NCI-H1417 treated with DMSO at 0.1 percent for 48 hours (cell line): ENCODE measurements at regions not wholly inside any gene's neighbourhood (a gene's known extent, or its start where the extent isn't known, plus 50 kb on each side); places are given as distances from the start of the nearest gene placed in this dataset.
"Not testable (repeated sequence)": the region's sequence is repeated elsewhere in the genome, so short reads cannot be mapped to it uniquely, and the experiment has no call there.

Source experiments
- DNase-seq: peaks from one replicate; lab custom pipeline; 2025; lab: John Stamatoyannopoulos, UW

DNA sequence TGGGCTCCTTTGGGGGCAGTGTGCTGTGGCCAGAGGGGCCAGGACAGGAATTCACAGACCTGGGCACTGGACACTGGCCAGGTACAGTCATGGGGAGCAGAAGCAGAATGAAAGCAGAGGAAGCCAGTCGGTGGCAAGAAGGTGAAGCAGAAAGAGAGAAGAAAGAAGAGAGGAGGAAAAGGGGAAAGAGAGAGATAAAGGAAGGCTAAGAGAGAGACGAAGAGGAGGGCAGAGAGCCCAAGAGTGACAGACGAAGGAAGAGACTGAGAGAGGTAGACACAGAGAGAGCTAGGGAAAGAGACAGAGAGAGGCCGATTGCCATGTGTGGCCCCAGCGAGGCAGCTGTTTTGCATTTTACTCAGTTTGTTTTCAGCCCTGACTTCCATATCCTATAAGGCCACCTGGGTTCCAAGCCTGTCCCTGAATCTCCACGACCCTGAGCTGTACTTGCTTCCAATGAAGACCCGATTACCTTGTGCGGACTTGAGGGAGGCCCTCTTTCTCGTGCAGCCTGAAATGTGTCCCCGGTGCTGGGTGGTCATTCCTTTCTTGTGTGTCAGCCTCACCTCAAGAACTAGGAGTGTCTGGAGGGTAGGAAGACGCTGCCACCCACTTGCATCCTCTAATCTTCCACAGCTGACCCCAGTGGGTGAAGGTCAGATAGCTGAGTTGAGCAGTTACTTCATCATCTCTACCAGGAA, 73.9 kb downstream of the LSM3 start:
- DNase-seq = no peak

DNA sequence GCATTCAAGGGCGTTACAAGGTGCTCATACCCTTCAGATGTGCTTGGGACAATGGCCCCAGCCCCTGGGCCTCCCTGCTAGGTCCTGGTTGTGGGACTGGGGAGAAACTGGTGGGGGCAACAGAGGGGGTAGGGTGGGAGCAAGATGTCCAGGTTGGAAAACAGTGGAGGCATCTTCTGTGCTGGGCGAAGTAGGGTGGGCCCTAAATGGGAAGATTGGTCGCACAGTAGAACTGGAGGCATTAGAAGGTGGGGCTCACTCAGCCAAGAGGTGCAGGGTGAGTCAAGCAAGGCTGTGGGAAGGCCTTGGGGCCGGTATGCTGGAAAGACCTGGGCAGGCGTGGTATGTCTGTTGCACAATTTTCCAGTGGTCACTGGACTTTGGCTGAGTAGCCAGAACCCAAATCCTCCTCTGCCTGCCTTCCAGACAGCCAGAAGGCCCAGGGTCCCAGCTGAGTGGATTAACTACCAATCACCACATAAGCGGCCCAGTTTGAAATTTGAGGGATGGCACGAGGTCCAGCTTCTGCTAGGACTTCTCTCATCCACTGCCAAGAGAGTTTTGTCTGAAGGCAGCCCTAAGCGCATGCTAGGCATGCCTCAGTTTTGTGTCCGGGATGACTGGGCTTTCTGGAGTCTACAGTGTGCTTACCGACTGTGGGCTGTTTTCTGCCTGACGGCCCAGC, 74.5 kb downstream of the LSM3 start:
- DNase-seq = no peak

DNA sequence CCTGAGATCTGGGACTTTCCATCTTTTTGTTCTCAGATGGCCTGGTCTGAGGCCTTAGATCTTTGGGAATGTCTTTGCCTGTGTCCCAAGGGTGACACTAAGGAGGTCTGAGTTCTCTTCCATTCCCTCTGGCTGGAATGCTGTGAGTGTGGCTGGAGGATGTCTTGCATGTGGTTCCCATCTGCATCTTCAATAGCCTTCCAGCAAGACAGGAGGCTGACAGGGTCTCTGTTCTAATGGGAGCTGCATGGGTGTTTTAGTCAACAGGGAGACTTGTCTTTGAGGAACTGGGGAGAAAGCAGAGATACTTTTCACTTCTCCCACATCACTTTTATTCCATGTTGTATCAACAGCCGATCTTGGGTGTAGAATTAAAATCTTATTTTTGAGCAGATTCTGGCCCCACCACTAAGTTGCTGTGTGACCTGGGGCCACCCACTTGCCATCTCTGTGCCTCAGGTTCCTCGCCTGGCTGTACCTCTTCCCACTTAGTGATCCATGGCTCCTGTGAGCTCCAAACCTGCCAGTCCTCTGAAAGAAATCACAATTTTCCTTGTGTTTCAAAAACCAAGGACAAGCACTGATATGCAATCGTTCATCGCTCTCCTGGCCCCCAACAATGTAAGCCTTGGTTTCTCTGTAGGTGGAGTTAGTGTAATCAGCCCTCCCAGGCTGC, 75.2 kb downstream of the LSM3 start:
- no peak for DNase-seq

DNA sequence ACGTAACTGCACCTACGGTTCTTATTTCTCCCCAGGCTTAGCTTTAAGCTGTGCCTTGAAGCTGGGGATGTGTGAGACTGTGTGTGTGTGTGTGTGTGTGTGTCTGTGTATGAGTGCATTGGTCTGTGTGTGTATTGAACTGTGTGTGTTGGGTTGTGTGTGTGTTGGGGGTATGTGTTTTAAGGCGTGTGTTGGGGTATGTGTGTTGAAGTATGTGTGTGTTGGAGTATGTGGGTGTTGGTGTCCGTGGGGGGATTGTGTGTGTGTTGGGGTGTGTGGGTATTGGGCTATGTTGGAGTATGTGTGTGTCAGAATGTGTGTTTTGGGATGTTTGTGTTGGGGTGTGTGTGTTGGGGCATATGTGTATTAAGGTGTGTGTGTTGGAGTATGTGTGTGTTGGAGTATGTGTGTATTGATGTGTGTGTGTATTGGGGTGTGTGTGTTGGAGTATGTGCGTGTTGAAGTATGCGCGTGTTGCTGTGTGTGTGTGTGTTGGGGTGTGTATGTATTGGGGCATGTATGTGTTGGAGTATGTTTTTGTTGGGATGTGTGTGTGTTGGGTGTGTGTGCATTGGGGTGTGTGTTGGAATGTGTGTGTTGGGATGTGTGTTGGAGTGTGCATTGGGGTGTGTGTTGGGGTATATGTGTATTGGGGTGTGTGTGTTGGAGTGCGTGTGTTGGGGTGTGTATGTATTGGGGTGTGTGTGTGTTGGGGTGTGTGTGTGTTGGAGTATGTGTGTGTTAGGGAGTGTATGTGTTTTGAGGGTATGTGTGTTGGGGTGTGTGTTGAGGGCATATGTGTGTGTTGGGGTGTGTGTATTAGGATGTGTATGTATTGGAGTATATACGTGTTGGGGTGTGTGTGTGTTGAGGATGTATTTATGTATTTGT, 76.4 kb downstream of the LSM3 start:
- DNase-seq = no peak

DNA sequence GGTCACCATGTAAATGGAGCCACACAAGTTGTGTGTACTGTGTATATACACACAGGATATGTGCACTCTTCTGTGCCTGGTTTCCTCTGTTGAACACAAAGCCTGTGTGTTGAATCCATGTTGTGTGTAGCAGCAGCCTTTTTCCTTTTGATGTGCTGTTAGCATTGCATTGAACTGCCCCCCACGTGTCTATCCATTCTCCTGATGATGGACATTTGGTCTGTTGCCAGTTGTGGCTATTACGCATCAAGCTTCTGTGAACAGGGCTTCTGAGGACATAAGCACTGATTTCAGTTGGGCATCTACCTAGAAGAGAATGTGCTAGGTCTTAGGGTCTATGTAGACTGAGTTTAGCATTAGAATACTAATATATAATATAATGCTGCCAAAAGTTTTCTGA, 77.4 kb downstream of the LSM3 start:
- no peak for DNase-seq

DNA sequence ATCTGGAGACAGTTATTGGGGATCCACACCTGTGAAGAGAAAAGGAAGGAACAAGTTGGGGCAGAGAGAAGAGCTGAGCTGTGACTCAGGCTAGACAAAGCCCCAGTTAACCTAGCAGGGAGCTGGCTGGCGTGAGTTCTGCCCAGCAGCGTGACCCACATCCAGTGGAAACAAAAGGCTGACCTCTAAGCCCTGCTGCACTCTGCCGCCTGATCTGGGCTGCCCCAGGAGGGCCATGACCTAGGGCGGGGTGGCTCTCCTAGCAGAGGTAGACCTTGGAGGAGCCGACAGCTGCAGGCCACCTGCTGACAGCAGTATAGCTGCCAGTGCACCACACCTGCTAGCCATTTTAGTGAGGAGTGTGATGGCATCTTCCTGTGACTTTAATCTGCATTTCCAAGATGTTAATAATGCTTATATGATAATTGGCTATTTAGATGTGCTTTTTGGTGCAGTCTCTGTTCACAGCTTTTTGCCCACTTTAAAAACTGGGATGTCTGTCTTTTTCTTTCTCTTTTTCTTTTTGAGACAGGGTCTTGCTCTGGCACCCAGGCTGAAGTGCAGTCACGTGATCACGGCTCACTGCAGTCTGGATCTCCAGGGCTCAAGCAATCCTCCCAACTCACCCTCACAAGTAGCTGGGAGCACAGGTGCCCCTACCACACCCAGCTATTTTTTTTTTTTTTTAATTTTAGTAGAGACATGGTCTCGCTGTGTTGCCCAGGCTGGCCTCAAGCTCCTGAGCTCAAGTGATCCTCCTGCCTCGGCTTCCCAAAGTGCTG, 78.1 kb downstream of the LSM3 start:
- no peak for DNase-seq

DNA sequence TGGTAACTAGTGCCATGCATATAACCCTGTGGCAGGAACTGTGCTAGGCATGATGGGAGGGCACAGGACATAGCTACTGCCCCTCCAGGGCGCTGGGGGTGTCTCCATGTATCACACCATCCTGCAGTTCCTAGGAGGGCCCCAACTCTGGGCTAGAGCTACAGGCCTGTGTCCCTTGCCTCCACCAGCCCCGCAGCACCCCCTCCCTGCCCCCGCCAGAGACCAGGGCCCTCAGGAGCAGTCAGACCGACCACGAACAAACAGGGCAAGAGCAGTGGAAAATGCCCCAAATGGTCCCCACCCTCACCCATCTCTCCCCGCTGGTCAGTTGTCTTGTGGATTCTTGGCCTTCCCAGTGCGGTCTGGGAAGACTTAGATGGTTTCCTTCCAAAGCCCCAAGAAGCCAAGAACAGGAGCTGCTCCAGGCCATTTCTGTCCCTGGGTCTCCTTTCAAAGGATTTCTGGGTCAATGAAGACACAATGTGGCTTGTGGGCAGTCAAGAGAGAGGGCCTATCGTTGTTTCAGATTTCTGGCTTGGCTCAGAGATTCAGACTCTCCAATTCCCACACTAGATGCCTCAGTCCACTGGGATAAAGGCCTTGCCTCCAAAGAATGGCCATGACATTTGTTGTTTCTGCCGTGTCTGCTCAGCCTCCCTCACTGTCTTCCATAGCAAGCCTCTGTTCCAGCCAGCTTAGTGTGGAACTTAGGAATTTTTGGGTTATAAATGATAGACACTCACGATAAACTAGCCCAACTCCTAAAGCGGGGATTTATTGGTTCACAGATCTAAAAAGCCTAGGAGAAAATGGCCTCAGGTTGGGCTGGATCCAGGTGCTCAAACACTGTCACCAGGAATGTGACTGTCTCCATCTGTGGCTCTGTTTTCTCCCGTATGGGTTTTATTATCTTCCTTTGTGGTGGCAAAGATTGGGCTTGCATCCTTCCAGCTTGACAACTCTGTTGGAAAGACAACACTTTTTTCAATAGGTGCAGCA, 80.6 kb downstream of the LSM3 start:
- DNase-seq = no peak

DNA sequence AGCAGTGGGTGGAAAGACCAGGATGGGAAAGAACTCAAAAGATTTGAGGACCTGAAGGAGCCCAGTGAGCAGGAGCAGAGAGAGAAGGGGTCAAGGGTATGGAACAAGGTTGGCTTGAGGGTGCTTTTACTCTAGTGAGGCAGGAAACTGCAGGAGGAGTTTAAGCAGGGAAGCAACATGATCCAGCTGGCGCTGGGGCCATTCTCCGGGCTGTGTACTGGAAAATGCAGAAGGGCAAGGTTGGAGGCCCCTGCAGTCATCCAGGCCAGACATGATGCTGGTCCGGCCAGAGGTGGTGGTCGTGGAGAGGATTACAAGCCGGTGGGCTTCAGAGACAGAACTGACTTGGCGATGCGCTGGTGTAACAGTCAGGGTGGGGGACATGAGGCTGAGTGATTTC, 81.8 kb downstream of the LSM3 start:
- DNase-seq = no peak

DNA sequence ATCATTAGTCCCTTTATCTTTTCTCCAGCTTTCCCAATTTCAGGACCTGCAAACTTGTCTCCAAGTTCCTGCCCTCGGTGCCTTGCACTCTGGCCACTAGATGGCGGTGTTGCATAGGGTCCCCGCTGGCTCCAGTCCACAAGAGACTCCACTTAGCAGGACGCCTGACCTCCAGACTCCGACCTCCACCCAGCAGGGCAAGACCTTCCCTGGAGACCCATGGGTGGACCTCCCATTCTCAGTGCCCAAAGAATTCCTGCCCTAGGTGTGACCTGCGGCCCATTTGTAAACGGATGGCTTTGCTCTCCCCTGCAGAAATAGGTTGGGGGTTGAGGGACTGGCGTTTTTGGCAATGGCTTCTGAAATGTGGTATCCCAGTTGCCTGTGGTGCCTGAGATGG, 82.6 kb downstream of the LSM3 start:
- DNase-seq = no peak

DNA sequence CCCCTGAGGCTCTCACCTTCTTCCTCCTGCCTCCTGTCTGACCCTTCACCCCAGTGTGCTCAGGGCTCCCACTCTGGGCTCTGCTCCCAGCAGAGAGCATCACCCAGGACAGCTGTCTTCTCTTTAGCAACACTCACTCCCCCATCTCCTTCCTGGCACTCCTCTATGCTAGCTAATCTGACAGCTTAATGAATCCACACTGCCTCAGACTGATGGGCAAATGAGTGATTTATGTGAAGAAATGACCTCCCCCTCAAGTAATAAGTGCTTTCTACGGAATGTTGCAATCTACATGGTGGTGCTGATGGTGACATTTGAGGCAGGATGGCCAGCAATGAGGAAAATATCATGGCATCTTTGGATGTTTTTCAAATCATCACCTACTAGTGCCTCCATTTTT, 83.6 kb downstream of the LSM3 start:
- DNase-seq = no peak

DNA sequence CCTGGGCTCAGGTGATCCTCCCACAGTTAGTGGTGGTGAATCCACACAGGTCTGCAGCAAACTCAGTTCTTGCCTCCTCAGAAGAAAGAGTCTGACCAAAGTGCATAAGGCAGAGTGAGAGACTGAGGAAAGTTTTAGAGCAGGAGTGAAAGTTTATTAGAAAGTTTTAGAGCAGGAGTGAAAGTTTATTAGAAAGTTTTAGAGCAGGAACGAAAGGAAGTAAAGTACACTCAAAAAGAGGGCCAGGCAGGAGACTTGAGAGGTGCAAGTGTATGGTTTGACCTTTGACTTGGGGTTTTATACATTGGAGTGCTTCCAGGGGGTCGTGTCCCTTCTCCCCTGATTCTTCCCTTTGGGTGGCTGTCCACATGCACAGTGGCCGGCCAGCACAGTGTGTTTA, 84.2 kb downstream of the LSM3 start:
- no peak for DNase-seq

DNA sequence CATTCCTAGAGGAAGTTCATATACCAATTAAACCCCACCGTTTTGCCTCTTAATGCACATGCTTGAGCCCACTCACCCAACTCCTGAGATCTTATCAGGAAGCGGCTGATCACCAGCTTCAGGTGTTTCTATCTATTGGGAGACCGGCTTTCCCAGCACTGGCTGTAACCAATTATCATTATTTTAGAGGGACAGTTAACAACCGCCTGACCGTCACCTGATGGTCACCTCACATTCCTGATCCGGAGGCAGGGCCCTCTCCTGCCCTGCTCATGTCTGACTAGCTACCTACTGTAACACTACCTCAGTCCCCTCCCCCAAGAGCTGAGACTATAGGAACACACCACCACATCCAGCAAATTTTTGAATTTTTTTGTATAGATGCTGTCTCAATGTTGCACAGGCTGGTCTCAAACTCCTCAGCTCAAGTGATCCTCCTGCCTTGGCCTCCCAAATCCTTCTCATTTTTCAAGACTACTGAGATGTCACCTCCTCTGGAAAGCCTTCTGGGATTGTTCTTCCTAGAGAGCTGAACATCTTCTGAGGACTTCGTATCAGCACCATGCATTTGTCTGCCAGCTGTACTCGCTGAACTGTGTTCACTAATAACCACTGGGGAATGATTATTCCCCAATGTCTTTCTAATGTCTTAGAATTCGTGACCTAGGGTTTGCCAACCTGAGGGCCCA, 84.8 kb downstream of the LSM3 start:
- no peak for DNase-seq

DNA sequence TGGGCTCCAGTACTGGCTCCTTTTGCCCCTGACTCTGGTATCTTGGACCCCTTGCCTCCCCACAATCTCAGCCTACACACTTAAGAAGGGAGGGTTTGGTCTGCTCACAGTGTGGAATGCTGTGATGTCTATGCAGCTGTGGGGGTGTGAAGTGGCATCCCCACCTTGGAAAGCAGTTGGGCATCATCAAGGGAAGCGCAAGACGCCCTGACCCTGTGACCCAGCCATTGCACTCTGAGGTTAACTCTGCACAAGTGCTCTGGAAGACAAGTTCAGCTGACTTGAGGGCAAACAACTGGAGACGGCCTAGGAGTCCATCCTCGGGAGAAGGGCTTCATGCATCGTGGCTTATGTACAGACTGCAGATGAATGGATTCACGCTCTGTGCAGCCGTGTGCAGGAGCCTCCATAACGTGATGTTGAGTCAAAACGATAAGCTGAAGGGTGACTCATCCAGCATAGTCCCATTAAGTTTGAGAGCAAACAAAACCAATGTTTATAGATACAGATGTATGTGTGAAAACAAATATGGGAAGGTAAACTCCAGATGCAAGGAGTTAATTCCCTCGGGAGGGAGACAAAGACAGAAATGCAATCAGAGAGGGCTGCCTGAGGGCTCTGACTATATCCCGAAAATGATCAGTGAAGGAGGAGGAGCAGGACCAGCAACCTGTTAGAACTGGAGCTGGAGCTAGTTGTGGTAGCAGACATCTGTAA, 86.8 kb downstream of the LSM3 start:
- DNase-seq = no peak

DNA sequence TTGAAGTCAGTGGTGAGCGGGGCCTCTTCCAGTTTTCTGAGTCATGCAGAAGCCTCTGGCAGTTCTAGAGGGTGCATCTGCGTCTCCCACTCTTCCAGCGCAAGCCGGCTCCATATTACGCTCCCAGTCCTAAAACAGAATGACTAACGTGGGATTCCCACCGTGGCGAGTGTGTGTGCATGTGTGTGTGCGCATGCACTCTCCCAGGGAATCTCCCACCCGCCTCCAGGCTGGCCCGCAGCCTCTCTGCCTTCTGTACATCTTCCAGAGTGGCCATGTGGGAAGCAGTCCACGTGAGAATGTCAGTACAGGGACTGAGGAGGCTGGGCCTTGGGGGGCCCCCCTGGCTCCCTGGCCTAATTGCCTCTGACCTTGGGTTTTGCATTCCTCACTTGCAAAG, 87.7 kb downstream of the LSM3 start:
- no peak for DNase-seq

DNA sequence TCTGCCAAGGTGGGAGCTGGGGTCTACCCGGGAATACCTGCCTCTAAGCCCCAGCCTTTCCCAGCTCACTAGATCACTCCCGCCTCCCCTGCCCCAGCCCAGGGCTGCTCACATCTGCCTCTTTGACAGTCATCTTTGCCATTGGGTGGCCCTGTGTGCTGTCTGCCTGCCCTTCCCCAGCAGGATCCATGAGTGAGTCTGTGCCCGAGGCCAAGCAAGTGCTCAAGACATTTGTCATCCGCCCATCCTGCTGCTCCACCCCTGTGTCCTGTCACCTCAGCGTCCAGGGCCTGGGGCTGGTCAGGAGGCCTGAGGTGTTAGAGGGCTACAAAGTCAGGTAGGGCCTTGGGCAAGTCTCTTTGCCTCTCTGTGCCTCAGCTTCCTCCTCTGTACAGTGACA, 89.4 kb downstream of the LSM3 start:
- DNase-seq = no peak

DNA sequence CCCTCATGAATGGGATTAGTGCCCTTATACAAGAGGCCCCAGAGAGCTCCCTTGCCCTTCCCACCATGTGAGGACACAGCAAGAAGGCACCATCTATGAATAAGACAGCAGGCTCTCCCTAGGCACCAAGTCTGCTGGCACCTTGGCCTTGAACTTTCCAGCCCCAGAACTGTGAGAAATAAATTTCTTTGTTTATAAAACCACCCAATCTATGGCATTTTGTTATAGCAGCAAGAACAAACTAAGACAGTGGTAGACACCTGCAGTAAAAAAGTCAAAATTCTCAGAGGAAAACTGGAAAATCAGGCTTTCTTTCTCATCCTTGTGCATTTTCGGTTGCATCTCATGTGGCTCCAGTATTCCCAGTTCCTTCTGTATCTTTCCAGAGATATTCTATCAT, 90.3 kb downstream of the LSM3 start:
- no peak for DNase-seq

DNA sequence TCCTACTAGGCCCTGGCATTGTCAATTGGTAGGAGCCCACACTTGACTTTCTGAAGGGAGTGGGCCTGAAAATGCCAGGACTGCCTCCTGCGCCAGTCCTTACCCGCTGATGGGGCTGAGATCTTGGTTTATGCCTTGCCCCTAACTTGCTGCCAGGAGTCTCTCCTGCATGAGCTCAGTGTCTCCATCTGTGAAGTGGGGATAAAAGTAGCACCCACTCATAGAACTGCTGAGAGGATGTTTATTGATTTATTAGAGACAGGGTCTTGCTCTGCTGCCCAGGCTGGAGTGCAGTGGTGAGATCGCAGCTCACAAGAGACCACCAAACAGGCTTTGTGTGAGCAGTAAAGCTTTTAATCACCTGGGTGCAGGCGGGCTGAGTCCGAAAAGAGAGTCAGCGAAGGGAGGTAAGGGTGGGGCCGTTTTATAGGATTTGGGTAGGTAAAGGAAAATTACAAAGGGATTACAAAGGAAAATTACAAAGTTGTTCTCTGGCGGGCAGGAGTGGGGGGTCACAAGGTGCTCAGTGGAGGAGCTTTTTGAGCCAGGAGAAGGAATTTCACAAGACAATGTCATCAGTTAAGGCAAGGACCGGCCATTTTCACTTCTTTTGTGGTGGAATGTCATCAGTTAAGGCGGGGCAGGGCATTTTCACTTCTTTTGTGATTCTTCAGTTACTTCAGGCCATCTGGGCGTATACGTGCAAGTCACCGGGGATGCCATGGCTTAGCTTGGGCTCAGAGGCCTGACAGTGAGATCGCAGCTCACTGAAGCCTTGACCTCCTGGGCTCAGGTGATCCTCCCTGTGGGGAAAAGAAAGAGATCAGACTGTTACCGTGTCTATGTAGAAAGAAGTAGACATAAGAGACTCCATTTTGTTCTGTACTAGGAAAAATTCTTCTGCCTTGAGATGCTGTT, 93.7 kb downstream of the LSM3 start:
- DNase-seq = not testable (repeated sequence)

DNA sequence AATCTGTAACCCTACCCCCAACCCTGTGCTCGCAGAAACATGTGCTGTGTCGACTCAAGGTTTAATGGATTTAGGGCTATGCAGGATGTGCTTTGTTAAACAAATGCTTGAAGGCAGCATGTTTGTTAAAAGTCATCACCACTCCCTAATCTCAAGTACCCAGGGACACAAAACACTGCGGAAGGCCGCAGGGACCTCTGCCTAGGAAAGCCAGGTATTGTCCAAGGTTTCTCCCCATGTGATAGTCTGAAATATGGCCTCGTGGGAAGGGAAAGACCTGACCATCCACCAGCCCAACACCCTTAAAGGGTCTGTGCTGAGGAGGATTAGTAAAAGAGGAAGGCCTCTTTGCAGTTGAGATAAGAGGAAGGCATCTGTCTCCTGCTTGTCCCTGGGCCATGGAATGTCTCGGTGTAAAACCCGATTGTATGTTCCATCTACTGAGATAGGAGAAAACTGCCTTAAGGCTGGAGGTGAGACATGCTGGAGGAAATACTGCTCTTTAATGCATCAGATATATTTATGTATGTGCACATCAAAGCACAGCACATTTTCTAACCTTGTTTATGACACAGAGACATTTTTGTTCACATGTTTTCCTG, 94.4 kb downstream of the LSM3 start:
- DNase-seq = not testable (repeated sequence)
